Parathyroid adenoma (tissue), 2 donors: ENCODE measurements at regions not wholly inside any gene's neighbourhood (a gene's known extent, or its start where the extent isn't known, plus 50 kb on each side); places are given as distances from the start of the nearest gene placed in this dataset.

Experiments used
- H2AFZ ChIP-seq: fragments of 300-600 bp; sonication (generic); one replicate; pipeline ENCODE4 v1.7.0; 2017; ENCODE audit warnings: antibody characterized with exemption, mild to moderate bottlenecking
- H3K27ac ChIP-seq: fragments of 300-600 bp; sonication (generic); one replicate; pipeline ENCODE4 v1.7.0; 2017
- H3K27me3 ChIP-seq: fragments of 300-600 bp; sonication (generic); one replicate; pipeline ENCODE4 v1.7.0; 2017; ENCODE audit warnings: low read length; ENCODE audit not compliant: control insufficient read depth, insufficient read depth
- H3K36me3 ChIP-seq: fragments of 300-600 bp; sonication (generic); one replicate; pipeline ENCODE4 v1.7.0; 2017; ENCODE audit warnings: low read length; ENCODE audit not compliant: control insufficient read depth, insufficient read depth
- H3K4me1 ChIP-seq: fragments of 300-600 bp; sonication (generic); one replicate; pipeline ENCODE4 v1.7.0; 2017; ENCODE audit warnings: control low read depth
- H3K4me2 ChIP-seq: fragments of 300-600 bp; sonication (generic); one replicate; pipeline ENCODE4 v1.7.0; 2017; ENCODE audit warnings: low read length
- H3K4me3 ChIP-seq: fragments of 300-600 bp; sonication (generic); one replicate; pipeline ENCODE4 v1.7.0; 2017; ENCODE audit warnings: low read depth, low read length
- H3K79me2 ChIP-seq: fragments of 300-600 bp; sonication (generic); one replicate; pipeline ENCODE4 v1.7.0; 2017; ENCODE audit warnings: control low read depth
- H3K9ac ChIP-seq: fragments of 300-600 bp; sonication (generic); one replicate; pipeline ENCODE4 v1.7.0; 2017; ENCODE audit warnings: mild to moderate bottlenecking
- H3K9me3 ChIP-seq: fragments of 300-600 bp; sonication (generic); one replicate; pipeline ENCODE4 v1.7.0; 2017; ENCODE audit warnings: low read length; ENCODE audit not compliant: control insufficient read depth
- TF ChIP-seq, protein P1 (sequence below): fragments of 300-600 bp; sonication (generic); IDR thresholded peaks from one replicate; pipeline ENCODE4 v1.7.0; 2017; ENCODE audit warnings: antibody characterized with exemption, mild to moderate bottlenecking
- donor health status: primary hyperparathyroidism.

DNA sequence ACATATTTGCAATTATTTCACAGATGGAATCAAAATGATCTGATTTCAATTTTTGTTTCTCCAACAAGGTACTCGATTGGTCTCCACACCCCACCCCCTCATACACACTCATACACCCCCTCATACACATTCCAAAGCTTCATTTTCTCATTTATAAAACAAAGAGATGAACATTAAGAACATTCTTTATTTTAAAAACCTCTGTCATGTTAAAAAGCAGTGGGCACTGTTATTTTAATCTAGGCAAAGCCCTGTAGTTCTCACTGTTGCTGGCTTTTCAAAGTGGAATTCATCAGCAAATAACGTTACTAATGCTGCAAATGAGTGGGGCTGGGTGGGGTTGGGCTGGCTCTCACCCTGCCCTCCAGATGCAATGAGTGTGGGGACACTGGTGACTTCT is 289.6 kb upstream of the ASIC2 start:
- Histone ChIP-seq H3K4me1 (no peaks in the 10 kb centered on the region), H3K9me3 (no peaks in the 10 kb centered on the region), H3K27ac (no peak overlapping the region), H3K4me3 (no peak overlapping the region), H2AFZ (no peak overlapping the region), H3K36me3 (no peaks in the 10 kb centered on the region), H3K79me2 (no peaks in the 10 kb centered on the region), H3K4me2 (no peak overlapping the region), H3K9ac (no peak overlapping the region), H3K27me3 (no peaks in the 10 kb centered on the region)
- TF ChIP-seq, protein P1, sequence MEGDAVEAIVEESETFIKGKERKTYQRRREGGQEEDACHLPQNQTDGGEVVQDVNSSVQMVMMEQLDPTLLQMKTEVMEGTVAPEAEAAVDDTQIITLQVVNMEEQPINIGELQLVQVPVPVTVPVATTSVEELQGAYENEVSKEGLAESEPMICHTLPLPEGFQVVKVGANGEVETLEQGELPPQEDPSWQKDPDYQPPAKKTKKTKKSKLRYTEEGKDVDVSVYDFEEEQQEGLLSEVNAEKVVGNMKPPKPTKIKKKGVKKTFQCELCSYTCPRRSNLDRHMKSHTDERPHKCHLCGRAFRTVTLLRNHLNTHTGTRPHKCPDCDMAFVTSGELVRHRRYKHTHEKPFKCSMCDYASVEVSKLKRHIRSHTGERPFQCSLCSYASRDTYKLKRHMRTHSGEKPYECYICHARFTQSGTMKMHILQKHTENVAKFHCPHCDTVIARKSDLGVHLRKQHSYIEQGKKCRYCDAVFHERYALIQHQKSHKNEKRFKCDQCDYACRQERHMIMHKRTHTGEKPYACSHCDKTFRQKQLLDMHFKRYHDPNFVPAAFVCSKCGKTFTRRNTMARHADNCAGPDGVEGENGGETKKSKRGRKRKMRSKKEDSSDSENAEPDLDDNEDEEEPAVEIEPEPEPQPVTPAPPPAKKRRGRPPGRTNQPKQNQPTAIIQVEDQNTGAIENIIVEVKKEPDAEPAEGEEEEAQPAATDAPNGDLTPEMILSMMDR = no peak

DNA sequence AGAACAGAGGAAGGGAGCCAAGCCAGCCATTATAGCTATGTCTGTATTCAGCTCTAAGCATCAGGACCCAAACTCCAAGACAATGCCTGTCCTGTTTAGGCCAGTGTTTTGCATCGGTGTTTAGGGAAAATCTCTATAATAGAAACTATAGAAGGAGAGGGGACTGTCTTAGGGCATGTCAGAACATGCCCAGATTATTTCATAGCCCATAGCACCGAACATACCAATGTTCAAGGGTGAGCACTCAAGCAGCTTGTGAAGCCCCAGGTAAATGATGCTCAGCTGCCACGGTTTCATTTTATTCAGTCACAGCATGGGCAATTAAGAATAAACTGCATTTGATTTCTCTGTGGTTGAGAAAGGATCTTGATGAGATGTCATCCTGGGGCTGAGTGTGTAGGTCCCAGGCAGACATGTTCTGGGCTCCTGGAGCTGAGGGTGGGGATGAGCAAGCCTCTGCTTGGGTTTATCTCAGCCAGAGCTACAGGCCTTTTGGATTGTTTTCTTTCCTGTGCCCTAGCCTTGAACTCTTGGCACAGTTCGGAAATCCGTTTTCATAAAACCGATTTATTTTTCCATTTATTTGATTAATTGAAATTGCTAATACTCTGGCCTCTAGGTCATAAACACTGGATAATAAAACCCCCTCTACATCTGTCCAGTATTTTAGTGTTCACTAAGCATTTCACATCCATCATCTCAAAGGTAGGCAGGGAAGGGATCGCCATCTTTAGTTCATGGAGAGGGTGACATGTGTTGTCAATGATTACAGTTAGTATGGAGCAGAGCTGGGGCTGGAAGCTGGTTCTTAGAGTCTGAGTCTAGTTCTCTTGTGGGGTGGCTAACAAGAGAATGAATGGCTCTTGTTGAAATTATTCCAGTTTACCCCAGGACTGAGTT is 290.7 kb upstream of the ASIC2 start:
- Histone ChIP-seq H3K9me3 (no peaks in the 10 kb centered on the region), H3K9ac (no peak overlapping the region), H3K27ac (no peak overlapping the region), H3K4me2 (no peak overlapping the region), H3K27me3 (no peaks in the 10 kb centered on the region), H3K79me2 (no peaks in the 10 kb centered on the region), H3K4me3 (no peak overlapping the region), H2AFZ (no peak overlapping the region), H3K4me1 (no peaks in the 10 kb centered on the region), H3K36me3 (no peaks in the 10 kb centered on the region)
- TF ChIP-seq, protein P1 = no peak

DNA sequence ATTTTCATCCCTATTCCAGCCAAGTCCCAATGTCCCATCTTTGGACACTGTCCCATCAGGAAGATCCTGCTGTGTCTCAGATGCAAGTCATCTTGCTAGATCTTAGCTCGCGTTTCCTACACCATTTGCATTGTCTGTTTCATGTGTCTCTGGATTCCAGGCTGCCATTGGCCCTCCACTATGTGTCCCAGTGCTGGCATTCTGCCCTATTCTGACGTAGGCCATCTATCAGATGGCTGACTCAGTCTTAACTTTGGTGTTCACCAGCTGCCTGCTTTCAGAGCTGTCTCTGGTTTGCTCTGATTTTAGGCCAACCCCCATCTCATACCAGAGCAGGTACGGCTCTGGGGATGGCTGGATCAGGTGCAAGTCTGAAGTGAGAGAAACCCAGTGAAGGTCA is 300.9 kb upstream of the ASIC2 start:
- no peaks in the 10 kb centered on the region for H3K79me2 ChIP-seq
- H3K27me3 ChIP-seq = no peaks in the 10 kb centered on the region
- no peak overlapping the region for H3K9ac ChIP-seq
- no peak overlapping the region for H2AFZ ChIP-seq
- no peak overlapping the region for H3K27ac ChIP-seq
- TF ChIP-seq, protein P1 = no peak
- H3K4me3 ChIP-seq = no peak overlapping the region
- no peak overlapping the region for H3K4me2 ChIP-seq
- H3K9me3 ChIP-seq = no peaks in the 10 kb centered on the region
- H3K4me1 ChIP-seq = no peaks in the 10 kb centered on the region
- H3K36me3 ChIP-seq = no peaks in the 10 kb centered on the region

DNA sequence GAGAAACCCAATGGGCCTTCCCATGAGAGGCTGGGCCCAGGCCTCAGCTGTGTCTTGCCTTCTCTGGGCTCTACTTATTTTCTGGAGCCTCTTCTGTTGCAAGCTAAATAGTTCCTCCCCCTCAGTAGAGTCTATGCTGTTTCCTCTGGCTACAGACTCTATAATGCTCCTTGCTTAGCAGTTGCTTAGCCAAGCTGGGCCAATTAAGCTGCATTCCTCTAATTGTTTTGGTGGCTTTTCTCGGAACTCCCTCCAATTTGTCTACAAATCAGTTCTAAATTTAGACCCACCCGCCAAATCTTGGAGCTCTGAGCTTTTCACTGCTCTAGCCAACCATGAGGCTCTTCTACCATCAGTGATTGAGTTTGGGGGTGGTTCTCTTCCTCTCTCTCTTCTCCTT is 302.7 kb upstream of the ASIC2 start:
- Histone ChIP-seq H3K27ac (no peak overlapping the region), H2AFZ (no peak overlapping the region), H3K9ac (no peak overlapping the region), H3K4me2 (no peak overlapping the region), H3K27me3 (no peaks in the 10 kb centered on the region), H3K4me3 (no peak overlapping the region), H3K79me2 (no peaks in the 10 kb centered on the region), H3K4me1 (no peaks in the 10 kb centered on the region), H3K36me3 (no peaks in the 10 kb centered on the region), H3K9me3 (no peaks in the 10 kb centered on the region)
- TF ChIP-seq, protein P1 = no peak

DNA sequence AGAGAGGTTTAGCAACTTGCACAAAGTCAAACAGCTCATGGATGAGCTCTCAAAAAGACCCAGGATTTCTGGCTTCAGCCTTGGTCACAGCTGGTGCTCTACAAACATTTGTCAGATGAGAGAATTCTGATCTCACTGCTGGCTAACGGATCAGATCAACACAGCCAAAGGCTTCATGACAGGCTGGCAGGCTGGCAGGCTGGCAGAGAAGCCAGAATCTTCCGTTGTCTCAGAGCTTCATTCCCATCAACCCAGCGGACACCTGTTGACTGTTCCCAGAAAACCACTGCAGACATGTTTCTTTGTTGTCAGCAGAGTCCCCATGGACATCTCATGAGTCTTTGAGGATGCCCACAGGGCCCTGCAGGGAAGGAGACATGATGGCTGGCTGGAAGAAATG is 303.8 kb upstream of the ASIC2 start:
- Histone ChIP-seq H3K4me3 (no peak overlapping the region), H3K9me3 (no peaks in the 10 kb centered on the region), H3K9ac (no peak overlapping the region), H3K27ac (no peak overlapping the region), H3K36me3 (no peaks in the 10 kb centered on the region), H2AFZ (no peak overlapping the region), H3K27me3 (no peaks in the 10 kb centered on the region), H3K4me1 (no peaks in the 10 kb centered on the region), H3K4me2 (no peak overlapping the region), H3K79me2 (no peaks in the 10 kb centered on the region)
- TF ChIP-seq, protein P1 = no peak
